Heart left ventricle (tissue), 13 donors: ENCODE measurements at regions not wholly inside any gene's neighbourhood (a gene's known extent, or its start where the extent isn't known, plus 50 kb on each side); places are given as distances from the start of the nearest gene placed in this dataset.

Experiments used
- CTCF ChIP-seq, 12 donors: fragments of 200-600 bp; sonication (generic) in 4 of 12; IDR thresholded peaks; one replicate each; pipeline versions ENCODE4 v1.5.0 to v1.8.0; 2018 to 2022; ENCODE audit warnings: antibody characterized with exemption in 12 of 12, mild to moderate bottlenecking in 5 of 12
- POLR2A ChIP-seq, 2 donors: fragments of 450-650 bp; IDR thresholded peaks; one replicate each; pipeline ENCODE4 v1.6.1; 2017; ENCODE audit warnings: antibody characterized with exemption in 2 of 2, mild to moderate bottlenecking in 2 of 2, moderate library complexity in 2 of 2
- donor health status: ischemic (EF 13 %, LVEDD 7.1; RV severe dilation, severe dysfunction).
- donor health status: DM: no; HTN: yes; CAD: no.
- donor health status: DM: no; HTN: no; CAD: no.
- donor health status: ischemic (EF 25% LVEDD 6.9; RV normal size, moderate dysfunction).
- donor health status: ischemic (EF 25% LVEDD 5.7; RV mildly dilated, moderate dysfunction).
- donor health status: ischemic (EF 35%, LVEDD 5.7; RV mildly dilated, moderate dysfunction).
- donor health status: nonischemic (EF 11% LVEDD 7.7; RV severe dilation, severe dysfunction).
- donor health status: DM: yes; HTN: yes; CAD: no.
- donor health status: PGD.
- donor health status: ischemic (EF 29% LVEDD 5.4; RV normal size, mild dysfunction).
- donor health status: nonischemic (EF 23%, LVEDD 6.1; RV moderate dilation, normal function).

- no peak for TF ChIP-seq POLR2A (IDR thresholded peaks at IDR 0.05)
- TF ChIP-seq CTCF (IDR thresholded peaks at IDR 0.05): no peak
Observed at GRCh38 chr14:98226411-98226810, 1045.6 kb downstream of the BCL11B start.
